AG10803 (cell line): ENCODE measurements at regions not wholly inside any gene's neighbourhood (a gene's known extent, or its start where the extent isn't known, plus 50 kb on each side); places are given as distances from the start of the nearest gene placed in this dataset.

Source experiments
- DNase-seq: peaks from one replicate; pipeline ENCODE4 v3.0.0; 2010; ENCODE audit warnings: low read depth
- H3K4me3 ChIP-seq: 2 replicates; pipeline ENCODE4 v1.5.1; 2011; ENCODE audit warnings: mild to moderate bottlenecking, low read length, control low read depth
- CTCF ChIP-seq: conservative IDR thresholded peaks from 2 replicates; pipeline ENCODE4 v1.5.1; 2011; ENCODE audit warnings: mild to moderate bottlenecking, low read length, control low read depth, inconsistent platforms

- no peak overlapping the region for H3K4me3 ChIP-seq
- no peak for TF ChIP-seq CTCF
- no peak for DNase-seq
Observed at GRCh38 chr18:28466204-28466603, 289.3 kb upstream of the CDH2 start.

GRCh38 chr18:28459587-28459986 is 282.7 kb upstream of the CDH2 start:
- DNase-seq, result peak; percentile 5
- TF ChIP-seq CTCF, result no peak
- no peak overlapping the region for H3K4me3 ChIP-seq

- no peak overlapping the region for H3K4me3 ChIP-seq
- TF ChIP-seq CTCF, result no peak
- no peak for DNase-seq
Observed at GRCh38 chr18:28458751-28459150, 281.8 kb upstream of the CDH2 start.

GRCh38 chr18:28457784-28458183 is 280.9 kb upstream of the CDH2 start:
- no peak for DNase-seq
- H3K4me3 ChIP-seq, result no peak overlapping the region
- no peak for TF ChIP-seq CTCF

GRCh38 chr18:28455971-28456370 is 279.0 kb upstream of the CDH2 start:
- H3K4me3 ChIP-seq, result no peak overlapping the region
- peak; percentile 71 for DNase-seq
- TF ChIP-seq CTCF, result no peak

GRCh38 chr18:28439870-28440269 is 262.9 kb upstream of the CDH2 start:
- peak; percentile 36 for DNase-seq
- no peak overlapping the region for H3K4me3 ChIP-seq
- TF ChIP-seq CTCF, result peak; percentile 33; the same call in 1 of the 2 replicates

GRCh38 chr18:28438381-28438780 is 261.5 kb upstream of the CDH2 start:
- DNase-seq, result no peak
- TF ChIP-seq CTCF, result no peak
- no peak overlapping the region for H3K4me3 ChIP-seq
